Calu3 (cell line): ENCODE measurements at regions not wholly inside any gene's neighbourhood (a gene's known extent, or its start where the extent isn't known, plus 50 kb on each side); places are given as distances from the start of the nearest gene placed in this dataset.

Experiments
- BruUV-seq: library from RNA; stranded (reverse); fragments of 400-500 nt; replicated peaks from 2 replicates; lab custom pipeline; 2021; lab: Mats Ljungman, UMichigan
- CTCF ChIA-PET: fragments of 300-600 bp; sonication (Branson Sonifier 250); formaldehyde crosslinking; loops from one replicate; lab custom pipeline; 2022; ENCODE audit warnings: antibody characterized with exemption; lab: Charles Lee
- DNase-seq: peaks from one replicate; pipeline ENCODE4 v3.0.0; 2022
- H3K27ac Mint-ChIP-seq: one replicate; pipeline ENCODE4 v1.8.0; 2022; ENCODE audit warnings: mixed read lengths; ENCODE audit not compliant: unreplicated experiment
- H3K27me3 Mint-ChIP-seq: one replicate; pipeline ENCODE4 v1.8.0; 2022; ENCODE audit warnings: mixed read lengths; ENCODE audit not compliant: unreplicated experiment
- H3K36me3 Mint-ChIP-seq: one replicate; pipeline ENCODE4 v1.8.0; 2022; ENCODE audit warnings: mild to moderate bottlenecking, moderate library complexity, mixed read lengths; ENCODE audit not compliant: insufficient read depth, unreplicated experiment
- H3K4me1 Mint-ChIP-seq: one replicate; pipeline ENCODE4 v1.8.0; 2022; ENCODE audit warnings: mild to moderate bottlenecking, low read depth, mixed read lengths; ENCODE audit not compliant: unreplicated experiment
- H3K4me3 Mint-ChIP-seq: one replicate; pipeline ENCODE4 v1.8.0; 2022; ENCODE audit warnings: mild to moderate bottlenecking, low read depth, moderate library complexity, mixed read lengths; ENCODE audit not compliant: unreplicated experiment
- H3K9me3 Mint-ChIP-seq: one replicate; pipeline ENCODE4 v1.8.0; 2022; ENCODE audit warnings: low read depth, mixed read lengths; ENCODE audit not compliant: unreplicated experiment
- CTCF ChIP-seq: fragments of 200-600 bp; IDR thresholded peaks from one replicate; pipeline ENCODE4 v1.8.0; 2022; ENCODE audit warnings: antibody characterized with exemption; ENCODE audit not compliant: unreplicated experiment
- intact Hi-C: fragments of 100-400 bp; cut with micrococcal nuclease; formaldehyde crosslinking; loops from one replicate; pipeline ENCODE4 v1.10.0; 2022; ENCODE audit not compliant: unreplicated experiment

GRCh38 chr14:36020120-36021029 is 156.1 kb downstream of the PTCSC3 start:
- CTCF ChIA-PET: interaction anchor here (0.8 kb wide), 1 partner anchor 17 kb away, joined by 3 read pairs; no protein-coding TSS in a partner anchor
- Mint-ChIP-seq H3K36me3 (no peaks in the 10 kb centered on the region), H3K9me3 (no peaks in the 10 kb centered on the region), H3K4me1 (peaks cover 8% of the 10 kb centered on the region), H3K27me3 (no peaks in the 10 kb centered on the region), H3K27ac (no peak overlapping the region), H3K4me3 (no peak overlapping the region)
- no peak for TF ChIP-seq CTCF
- BruUV-seq: no TSS peak
- intact Hi-C loops: no loop called here
- DNase-seq: no peak

- intact Hi-C loops: no loop called here
- no peaks in the 10 kb centered on the region for H3K9me3 Mint-ChIP-seq
- DNase-seq: no peak
- CTCF ChIA-PET: no interaction called here
- no TSS peak for BruUV-seq
- no peaks in the 10 kb centered on the region for H3K36me3 Mint-ChIP-seq
- H3K4me3 Mint-ChIP-seq: no peak overlapping the region
- H3K27ac Mint-ChIP-seq: no peak overlapping the region
- no peak for TF ChIP-seq CTCF
- H3K4me1 Mint-ChIP-seq: peaks cover 8% of the 10 kb centered on the region
- H3K27me3 Mint-ChIP-seq: no peaks in the 10 kb centered on the region
Measured at GRCh38 chr14:36019126-36019525, 157.4 kb downstream of the PTCSC3 start.

- H3K36me3 Mint-ChIP-seq: no peaks in the 10 kb centered on the region
- CTCF ChIA-PET: no interaction called here
- no peak for DNase-seq
- BruUV-seq: no TSS peak
- intact Hi-C loops: no loop called here
- H3K27ac Mint-ChIP-seq: no peak overlapping the region
- H3K4me1 Mint-ChIP-seq: no peaks in the 10 kb centered on the region
- no peaks in the 10 kb centered on the region for H3K9me3 Mint-ChIP-seq
- no peak for TF ChIP-seq CTCF
- H3K4me3 Mint-ChIP-seq: no peak overlapping the region
- H3K27me3 Mint-ChIP-seq: peaks cover 14% of the 10 kb centered on the region
Measured at GRCh38 chr14:36014236-36014635, 162.3 kb downstream of the PTCSC3 start.

GRCh38 chr14:36013483-36013882 is 163.0 kb downstream of the PTCSC3 start:
- intact Hi-C loops: no loop called here
- BruUV-seq: no TSS peak
- H3K36me3 Mint-ChIP-seq: no peaks in the 10 kb centered on the region

More at GRCh38 chr14:36013483-36013882, 163.0 kb downstream of the PTCSC3 start:
- no peak for DNase-seq
- Mint-ChIP-seq H3K27ac (no peak overlapping the region), H3K27me3 (peaks cover 14% of the 10 kb centered on the region), H3K9me3 (no peaks in the 10 kb centered on the region), H3K4me1 (no peaks in the 10 kb centered on the region), H3K4me3 (no peak overlapping the region)
- CTCF ChIA-PET: no interaction called here
- TF ChIP-seq CTCF: no peak
